GM23338 (cell line): ENCODE measurements at regions not wholly inside any gene's neighbourhood (a gene's known extent, or its start where the extent isn't known, plus 50 kb on each side); places are given as distances from the start of the nearest gene placed in this dataset.

Source experiments
- ATAC-seq: fragments of 200-7000 bp; cut with Tn5 transposase; 3 replicates; pipeline ENCODE4 v1.9.1; 2020
- DNase-seq: peaks from one replicate; pipeline ENCODE4 v3.0.0-alpha.2; 2015; ENCODE audit warnings: low spot score
- H2AFZ ChIP-seq: fragments of 200-600 bp; sonication (generic); 2 replicates; pipeline ENCODE4 v1.8.0; 2016; ENCODE audit warnings: antibody characterized with exemption, mild to moderate bottlenecking, moderate library complexity
- H3F3A ChIP-seq: fragments of 200-600 bp; sonication (generic); replicated peaks from 2 replicates; pipeline ENCODE4 v1.8.0; 2017; ENCODE audit warnings: antibody characterized with exemption, mixed run types, low read depth
- H3K27ac ChIP-seq: fragments of 200-600 bp; sonication (generic); 2 replicates; pipeline ENCODE4 v1.6.1; 2016; ENCODE audit warnings: low read depth
- H3K27me3 ChIP-seq: fragments of 200-600 bp; sonication (generic); 2 replicates; pipeline ENCODE4 v1.8.0; 2016; ENCODE audit warnings: mild to moderate bottlenecking, mixed run types, moderate library complexity; ENCODE audit not compliant: insufficient read depth
- H3K36me3 ChIP-seq: fragments of 200-600 bp; sonication (generic); 2 replicates; pipeline ENCODE4 v1.8.0; 2016; ENCODE audit warnings: mild to moderate bottlenecking; ENCODE audit not compliant: insufficient read depth
- H3K4me1 ChIP-seq: fragments of 200-600 bp; sonication (generic); 2 replicates; pipeline ENCODE4 v1.8.0; 2016; ENCODE audit warnings: mild to moderate bottlenecking, moderate library complexity; ENCODE audit not compliant: insufficient read depth
- H3K4me2 ChIP-seq: fragments of 200-600 bp; sonication (generic); 2 replicates; pipeline ENCODE4 v1.7.1; 2017; ENCODE audit warnings: mixed run types
- H3K4me3 ChIP-seq: fragments of 200-600 bp; sonication (generic); 2 replicates; pipeline ENCODE4 v1.6.1; 2016; ENCODE audit warnings: mixed run types
- H3K79me2 ChIP-seq: fragments of 200-600 bp; sonication (generic); replicated peaks from 2 replicates; pipeline ENCODE4 v1.8.0; 2017; ENCODE audit warnings: mild to moderate bottlenecking; ENCODE audit not compliant: insufficient read depth
- H3K9me2 ChIP-seq: fragments of 200-600 bp; sonication (generic); 2 replicates; pipeline ENCODE4 v1.8.0; 2017; ENCODE audit not compliant: insufficient read depth
- H4K20me1 ChIP-seq: fragments of 200-600 bp; sonication (generic); replicated peaks from 2 replicates; pipeline ENCODE4 v1.8.0; 2017; ENCODE audit warnings: mild to moderate bottlenecking; ENCODE audit not compliant: insufficient read depth
- H3K27ac Mint-ChIP-seq: 2 replicates; pipeline ENCODE4 v1.8.0; 2020; ENCODE audit warnings: inconsistent platforms, mild to moderate bottlenecking, moderate library complexity, mixed read lengths
- H3K27me3 Mint-ChIP-seq: 3 replicates; pipeline ENCODE4 v1.8.0; 2022; ENCODE audit warnings: low read depth, mild to moderate bottlenecking, moderate library complexity, mixed read lengths, inconsistent platforms; ENCODE audit not compliant: insufficient read depth, poor library complexity
- H3K36me3 Mint-ChIP-seq: 3 replicates; pipeline ENCODE4 v1.8.0; 2021; ENCODE audit warnings: low read depth, mild to moderate bottlenecking, inconsistent platforms, moderate library complexity, mixed read lengths
- H3K4me1 Mint-ChIP-seq: 3 replicates; pipeline ENCODE4 v1.8.0; 2020; ENCODE audit warnings: mild to moderate bottlenecking, inconsistent platforms, mixed read lengths
- H3K4me3 Mint-ChIP-seq: 3 replicates; pipeline ENCODE4 v1.8.0; 2021; ENCODE audit warnings: moderate library complexity, mild to moderate bottlenecking, inconsistent platforms, mixed read lengths
- H3K9me3 Mint-ChIP-seq: 3 replicates; pipeline ENCODE4 v1.8.0; 2020; ENCODE audit warnings: moderate library complexity, mild to moderate bottlenecking, inconsistent platforms, mixed read lengths
- EZH2 ChIP-seq: fragments of 200-600 bp; sonication (generic); IDR thresholded peaks from one replicate; pipeline ENCODE4 v1.8.0; 2017; ENCODE audit warnings: antibody characterized with exemption, mild to moderate bottlenecking, low read depth; ENCODE audit not compliant: unreplicated experiment
- EZH2phosphoT487 ChIP-seq: fragments of 200-600 bp; sonication (generic); IDR thresholded peaks from one replicate; pipeline ENCODE4 v1.8.1; 2018; ENCODE audit warnings: antibody characterized with exemption; ENCODE audit not compliant: unreplicated experiment
- JUNB ChIP-seq: IDR thresholded peaks from one replicate; pipeline ENCODE4 v1.6.1; 2016; ENCODE audit warnings: antibody characterized with exemption; ENCODE audit not compliant: unreplicated experiment
- NANOG ChIP-seq: IDR thresholded peaks from 2 replicates; pipeline ENCODE4 v1.6.1; 2016; ENCODE audit warnings: antibody characterized with exemption, borderline replicate concordance
- POLR2AphosphoS5 ChIP-seq: IDR thresholded peaks from 2 replicates; pipeline ENCODE4 v1.6.1; 2016; ENCODE audit warnings: antibody characterized with exemption, low read depth
- REST ChIP-seq: IDR thresholded peaks from one replicate; pipeline ENCODE4 v1.6.1; 2018; ENCODE audit warnings: antibody characterized with exemption; ENCODE audit not compliant: unreplicated experiment
- STAT1 ChIP-seq: IDR thresholded peaks from one replicate; pipeline ENCODE4 v1.6.1; 2016; ENCODE audit warnings: antibody characterized with exemption; ENCODE audit not compliant: unreplicated experiment
- ZNF114 ChIP-seq: fragments of 250-450 bp; sonication (Bioruptor Pico); IDR thresholded peaks from 2 replicates; pipeline ENCODE4 v1.5.0; 2020; ENCODE audit warnings: mild to moderate bottlenecking, moderate library complexity

- Mint-ChIP-seq H3K27ac (no peak overlapping the region), H3K36me3 (no peaks in the 10 kb centered on the region; the same call in 2 of the 3 replicates), H3K4me1 (peaks cover 10% of the 10 kb centered on the region; the same call in 2 of the 3 replicates), H3K27me3 (no peaks in the 10 kb centered on the region), H3K9me3 (peaks cover 4% of the 10 kb centered on the region; the same call in 2 of the 3 replicates), H3K4me3 (no peak overlapping the region)
- Histone ChIP-seq H3K4me3 (no peak overlapping the region), H4K20me1 (no peaks in the 10 kb centered on the region), H3K4me1 (peaks cover 8% of the 10 kb centered on the region; the same call in 1 of the 2 replicates), H3K27ac (no peak overlapping the region), H2AFZ (no peak overlapping the region), H3K79me2 (no peaks in the 10 kb centered on the region), H3K27me3 (no peaks in the 10 kb centered on the region), H3K4me2 (no peak overlapping the region), H3F3A (no peaks in the 10 kb centered on the region), H3K36me3 (no peaks in the 10 kb centered on the region), H3K9me2 (no peaks in the 10 kb centered on the region)
- ATAC-seq (no peak), DNase-seq (no peak)
- TF ChIP-seq POLR2AphosphoS5 (no peak), ZNF114 (CRISPR knock-in tag) (no peak), JUNB (no peak), REST (no peak), EZH2phosphoT487 (no peak), NANOG (no peak)
Measured at GRCh38 chrX:56029691-56030090, 202.5 kb upstream of the KLF8 start.

DNA sequence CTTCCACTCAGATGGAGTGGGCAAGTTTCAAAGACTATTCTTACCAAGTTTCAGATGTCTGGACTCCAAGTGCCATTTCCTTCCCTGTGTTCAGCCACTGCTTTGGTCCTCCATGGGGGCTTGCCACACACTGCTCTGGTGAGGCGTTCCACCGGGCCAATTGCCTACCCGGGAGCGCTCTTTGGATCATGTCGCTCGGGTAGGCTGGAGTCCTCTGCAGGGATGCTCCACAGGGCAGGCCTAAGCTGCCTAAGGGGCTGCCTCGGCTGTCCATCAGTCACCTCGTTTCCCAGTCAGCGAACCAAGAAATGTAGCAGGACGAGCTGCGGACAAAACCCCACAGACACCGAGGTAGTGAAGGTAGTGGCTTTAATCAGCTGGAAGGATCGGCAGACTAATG lies 200.7 kb upstream of the KLF8 start:
- H3K27ac ChIP-seq: no peak overlapping the region
- DNase-seq (no peak), ATAC-seq (no peak)
- peaks cover 3% of the 10 kb centered on the region for H3K27me3 Mint-ChIP-seq
- H3K4me3 Mint-ChIP-seq: no peak overlapping the region
- peaks cover 8% of the 10 kb centered on the region; the same call in 1 of the 2 replicates for H3K4me1 ChIP-seq
- H3K9me2 ChIP-seq: no peaks in the 10 kb centered on the region
- no peak overlapping the region for H3K27ac Mint-ChIP-seq
- peaks cover 2% of the 10 kb centered on the region; the same call in 1 of the 3 replicates for H3K36me3 Mint-ChIP-seq
- no peaks in the 10 kb centered on the region for H3F3A ChIP-seq
- H3K9me3 Mint-ChIP-seq: peaks cover 7% of the 10 kb centered on the region; the same call in 2 of the 3 replicates
- no peaks in the 10 kb centered on the region for H3K36me3 ChIP-seq
- H3K27me3 ChIP-seq: no peaks in the 10 kb centered on the region
- H3K79me2 ChIP-seq: no peaks in the 10 kb centered on the region
- H2AFZ ChIP-seq: no peak overlapping the region
- peaks cover 10% of the 10 kb centered on the region; the same call in 2 of the 3 replicates for H3K4me1 Mint-ChIP-seq
- TF ChIP-seq ZNF114 (CRISPR knock-in tag): no peak
- TF ChIP-seq STAT1: no peak
- TF ChIP-seq EZH2: no peak
- no peak for TF ChIP-seq NANOG
- no peak for TF ChIP-seq EZH2phosphoT487
- no peak for TF ChIP-seq POLR2AphosphoS5
- no peak for TF ChIP-seq JUNB
- H3K4me2 ChIP-seq: no peak overlapping the region
- no peaks in the 10 kb centered on the region for H4K20me1 ChIP-seq
- no peak overlapping the region for H3K4me3 ChIP-seq
